Esophagus (tissue), 2 donors: ENCODE measurements at regions not wholly inside any gene's neighbourhood (a gene's known extent, or its start where the extent isn't known, plus 50 kb on each side); places are given as distances from the start of the nearest gene placed in this dataset.
"Not testable (repeated sequence)": the region's sequence is repeated elsewhere in the genome, so short reads cannot be mapped to it uniquely, and the experiment has no call there.

Experiments
- H3K27ac ChIP-seq, 2 donors: one replicate each; pipeline ENCODE4 v1.5.1; 2013; ENCODE audit warnings: low read depth in 2 of 2, mild to moderate bottlenecking in 2 of 2, inconsistent platforms in 1 of 2, low read length in 1 of 2, moderate library complexity in 1 of 2
- H3K27me3 ChIP-seq, 2 donors: one replicate each; pipeline ENCODE4 v1.6.1; 2013; ENCODE audit warnings: low read length in 2 of 2, control low read depth in 1 of 2, mild to moderate bottlenecking in 1 of 2; ENCODE audit not compliant: insufficient read depth in 2 of 2, control insufficient read depth in 1 of 2
- H3K36me3 ChIP-seq, 2 donors: one replicate each; pipeline ENCODE4 v1.6.1; 2013; ENCODE audit warnings: low read length in 1 of 2; ENCODE audit not compliant: control insufficient read depth in 2 of 2, insufficient read depth in 2 of 2
- H3K4me1 ChIP-seq, 2 donors: one replicate each; pipeline ENCODE4 v1.6.1; 2013; ENCODE audit warnings: low read length in 1 of 2; ENCODE audit not compliant: control insufficient read depth in 2 of 2, insufficient read depth in 2 of 2
- H3K4me3 ChIP-seq, 2 donors: one replicate each; pipeline ENCODE4 v1.5.1; 2013; ENCODE audit warnings: low read length in 2 of 2, mild to moderate bottlenecking in 2 of 2, low read depth in 1 of 2, moderate library complexity in 1 of 2
- H3K9me3 ChIP-seq, 2 donors: one replicate each; pipeline ENCODE4 v1.6.1; 2013; ENCODE audit warnings: mild to moderate bottlenecking in 2 of 2, low read depth in 1 of 2, low read length in 1 of 2, moderate library complexity in 1 of 2; ENCODE audit not compliant: control insufficient read depth in 2 of 2, insufficient read depth in 1 of 2
- WGBS, 2 donors: extraction: QIAGEN DNeasy Blood & Tissue Kit; methylation state at CpG; one replicate each; pipeline ENCODE4 v1.1.7; 2013; 5-methylcytosine and 5-hydroxymethylcytosine counted together
- donor health status: healthy with polysubstance abuse.
- donor health status: Bipolar disorder and iron deficiency.

DNA sequence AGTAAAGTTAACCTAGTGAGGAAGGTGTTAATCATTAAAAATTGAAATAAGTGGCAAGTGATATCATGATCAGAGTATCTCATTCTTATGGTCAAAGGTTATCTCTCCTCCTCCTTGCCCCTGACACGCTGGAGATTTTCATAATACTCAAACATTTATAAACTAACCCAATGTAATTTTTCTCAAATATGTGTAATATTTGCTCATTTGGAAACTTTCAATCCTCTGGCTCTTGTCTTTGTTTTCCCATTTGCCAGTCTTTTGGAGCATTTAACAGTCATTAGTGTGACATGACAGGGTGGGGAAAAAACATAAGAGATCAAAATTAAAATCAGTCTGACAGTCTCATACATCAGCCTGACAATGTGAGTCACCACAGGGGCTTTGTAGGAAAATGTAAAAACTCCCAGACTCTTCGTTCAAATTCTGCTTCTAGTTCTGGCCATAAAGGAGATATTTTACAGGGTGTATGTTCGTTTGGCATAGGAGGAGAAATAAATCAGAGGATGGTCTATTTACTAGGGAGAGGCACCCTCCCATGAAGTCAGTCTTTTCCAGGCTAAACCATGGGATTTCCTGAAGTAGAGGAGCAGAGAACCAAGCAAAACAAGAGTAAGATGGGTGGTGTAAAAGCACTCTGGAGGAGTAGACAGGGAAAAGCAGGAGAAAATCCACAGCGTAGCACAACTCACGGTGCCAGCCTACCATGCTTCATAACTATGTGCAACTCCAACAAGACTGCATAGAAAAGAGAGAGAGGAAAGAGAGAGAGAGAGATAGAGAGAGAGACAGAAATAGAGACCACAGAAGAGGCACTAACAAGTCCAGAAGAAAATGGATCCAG, 369.2 kb upstream of the PDE3A start:
- Histone ChIP-seq H3K9me3 (no peaks in the 10 kb centered on the region), H3K4me1 (no peaks in the 10 kb centered on the region), H3K4me3 (no peak overlapping the region), H3K27me3 (no peaks in the 10 kb centered on the region), H3K27ac (no peak overlapping the region), H3K36me3 (no peaks in the 10 kb centered on the region)
- WGBS, 2 donors, result 62 to 71% methylated on average over 5 of the region's 5 CpGs

DNA sequence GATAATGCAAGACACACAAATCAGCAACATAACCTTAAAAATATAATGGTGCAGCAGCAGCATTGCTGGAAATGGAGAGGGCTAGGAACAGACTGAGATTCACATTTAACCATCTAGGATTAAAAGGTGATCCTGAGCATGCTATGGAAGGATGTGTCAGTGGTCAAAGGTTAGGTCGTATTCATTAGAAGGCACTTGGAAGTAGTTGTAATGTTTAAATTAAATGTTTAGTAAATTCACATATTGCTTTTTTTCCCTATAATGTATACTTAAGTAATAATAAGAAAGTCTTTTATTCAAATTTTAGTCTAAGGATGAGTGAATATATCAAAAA, 368.6 kb upstream of the PDE3A start:
- WGBS, 2 donors, result 65 to 73% methylated on average over 1 of the region's 1 CpG
- Histone ChIP-seq H3K36me3 (no peaks in the 10 kb centered on the region), H3K27me3 (no peaks in the 10 kb centered on the region), H3K27ac (no peak overlapping the region), H3K4me1 (no peaks in the 10 kb centered on the region), H3K9me3 (no peaks in the 10 kb centered on the region), H3K4me3 (no peak overlapping the region)

DNA sequence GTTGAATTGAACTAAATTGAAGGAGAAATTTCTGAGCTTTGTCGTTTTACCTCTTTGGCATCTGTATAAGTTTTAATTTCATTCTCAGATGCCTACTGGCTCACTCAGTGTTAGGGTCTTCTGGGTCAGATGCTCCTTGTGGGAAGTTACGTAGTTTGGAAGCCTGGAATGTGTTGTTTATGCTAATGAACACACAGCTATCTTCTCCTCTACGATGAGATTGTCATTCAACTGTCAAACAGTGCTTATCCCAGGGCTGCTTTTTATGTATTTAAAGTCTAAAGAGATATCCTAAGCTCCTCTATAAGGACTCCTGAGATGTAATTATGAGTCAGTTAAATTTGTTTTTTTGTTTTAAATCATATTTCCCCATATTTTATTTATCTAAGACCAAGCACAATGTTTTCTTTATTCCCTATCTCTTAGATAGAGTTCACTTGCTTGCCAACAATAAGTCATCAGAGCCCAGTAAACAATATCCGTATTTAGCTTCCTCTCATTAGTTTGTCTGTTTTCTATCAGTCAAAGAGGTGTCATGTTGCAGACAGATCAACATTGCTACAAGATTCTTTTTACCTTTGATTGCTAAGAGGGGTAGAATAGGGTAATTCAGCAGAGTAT, 368.0 kb upstream of the PDE3A start:
- no peaks in the 10 kb centered on the region for H3K27me3 ChIP-seq
- no peaks in the 10 kb centered on the region for H3K9me3 ChIP-seq
- no peaks in the 10 kb centered on the region for H3K36me3 ChIP-seq
- no peak overlapping the region for H3K27ac ChIP-seq
- WGBS, 2 donors, result 53 to 63% methylated on average over 4 of the region's 4 CpGs
- no peaks in the 10 kb centered on the region for H3K4me1 ChIP-seq
- H3K4me3 ChIP-seq, result no peak overlapping the region

DNA sequence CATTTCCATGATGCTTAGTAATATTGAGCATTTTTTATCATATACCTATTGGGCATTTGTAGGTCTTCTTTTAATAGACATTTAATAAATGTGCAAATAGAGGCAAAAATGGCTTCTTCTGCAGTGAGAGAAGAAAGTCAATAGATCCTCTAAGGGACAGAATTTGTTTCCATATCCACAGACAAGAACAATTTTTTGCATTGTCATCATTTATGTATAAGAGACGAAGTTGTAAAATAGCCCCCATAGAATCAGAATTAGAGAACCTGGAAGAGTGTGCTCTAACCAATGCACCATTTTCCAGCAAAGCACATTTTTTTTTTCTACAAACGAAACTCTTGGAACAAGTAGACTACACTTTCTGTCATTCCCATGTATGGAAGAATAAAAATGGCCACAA, 365.1 kb upstream of the PDE3A start:
- Histone ChIP-seq H3K27me3 (no peaks in the 10 kb centered on the region), H3K9me3 (no peaks in the 10 kb centered on the region), H3K4me1 (no peaks in the 10 kb centered on the region), H3K36me3 (no peaks in the 10 kb centered on the region), H3K27ac (no peak overlapping the region), H3K4me3 (no peak overlapping the region)
- 89 to 91% methylated on average over 2 of the region's 2 CpGs for whole genome bisulfite sequencing, 2 donors

DNA sequence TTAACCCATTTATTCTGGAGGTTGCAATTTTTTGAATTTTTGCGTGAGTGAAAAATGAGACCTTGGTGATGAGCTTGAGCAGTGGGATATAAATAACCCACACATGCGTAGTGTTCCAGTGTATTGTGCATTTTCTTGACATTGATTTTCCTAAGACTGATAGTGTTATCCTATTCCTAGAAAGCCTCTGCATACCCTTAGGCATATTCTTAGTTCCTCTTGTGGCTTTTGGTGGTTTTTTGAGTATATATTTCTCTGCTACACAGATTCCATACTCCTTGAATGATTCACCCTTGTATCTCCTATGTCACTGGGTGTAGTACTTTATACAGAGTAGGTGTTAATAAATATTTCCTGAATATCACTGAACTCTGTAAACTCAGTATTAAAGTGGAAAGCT, 363.4 kb upstream of the PDE3A start:
- H3K9me3 ChIP-seq, result no peaks in the 10 kb centered on the region
- 59 to 75% methylated on average over 2 of the region's 2 CpGs for WGBS, 2 donors
- H3K4me1 ChIP-seq, result no peaks in the 10 kb centered on the region
- H3K4me3 ChIP-seq, result no peak overlapping the region
- no peak overlapping the region for H3K27ac ChIP-seq
- no peaks in the 10 kb centered on the region for H3K36me3 ChIP-seq
- H3K27me3 ChIP-seq, result no peaks in the 10 kb centered on the region

DNA sequence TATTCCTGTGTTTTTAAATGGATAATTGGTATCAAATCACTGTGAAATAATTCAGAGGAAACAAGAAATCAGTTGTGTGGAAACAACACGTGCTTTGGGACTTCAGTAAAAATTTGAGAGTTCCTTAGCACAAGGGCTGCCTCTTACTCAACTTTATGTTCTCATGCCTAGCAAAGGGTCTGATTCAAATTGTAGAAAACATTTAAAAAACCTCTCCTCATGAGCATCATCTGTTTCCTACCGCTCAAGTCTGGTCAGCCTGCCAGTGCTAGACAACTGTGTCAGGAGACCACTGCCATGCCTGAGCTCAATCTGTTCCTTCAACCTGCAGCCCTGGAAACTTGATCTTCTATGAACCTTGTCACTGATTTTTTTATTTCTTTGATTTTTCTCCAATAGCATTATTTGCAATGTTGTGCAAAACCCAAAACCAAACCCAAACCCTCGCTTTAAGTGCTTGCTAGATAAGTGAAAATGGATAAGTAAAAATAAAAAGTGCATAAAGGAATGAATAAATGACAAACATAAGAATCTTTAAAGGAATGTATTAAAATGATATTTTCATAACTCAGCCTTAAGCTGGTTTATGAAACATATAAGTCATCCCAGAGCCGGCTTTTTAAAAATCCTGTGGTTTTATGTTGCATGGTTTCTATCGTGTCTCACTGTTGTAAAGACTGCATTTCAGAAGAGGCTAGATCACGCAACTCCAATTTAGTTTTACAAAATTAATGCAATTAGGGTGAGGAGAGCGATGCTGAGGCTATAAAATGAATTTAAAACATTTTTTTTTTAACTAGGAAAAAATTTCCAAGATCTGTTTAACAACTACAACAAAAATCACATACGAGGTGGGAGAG, 361.2 kb upstream of the PDE3A start:
- H3K9me3 ChIP-seq, result no peaks in the 10 kb centered on the region
- H3K27ac ChIP-seq, result no peak overlapping the region
- H3K4me3 ChIP-seq, result no peak overlapping the region
- no peaks in the 10 kb centered on the region for H3K36me3 ChIP-seq
- 80 to 83% methylated on average over 8 of the region's 8 CpGs for WGBS, 2 donors
- H3K4me1 ChIP-seq, result no peaks in the 10 kb centered on the region
- H3K27me3 ChIP-seq, result no peaks in the 10 kb centered on the region

DNA sequence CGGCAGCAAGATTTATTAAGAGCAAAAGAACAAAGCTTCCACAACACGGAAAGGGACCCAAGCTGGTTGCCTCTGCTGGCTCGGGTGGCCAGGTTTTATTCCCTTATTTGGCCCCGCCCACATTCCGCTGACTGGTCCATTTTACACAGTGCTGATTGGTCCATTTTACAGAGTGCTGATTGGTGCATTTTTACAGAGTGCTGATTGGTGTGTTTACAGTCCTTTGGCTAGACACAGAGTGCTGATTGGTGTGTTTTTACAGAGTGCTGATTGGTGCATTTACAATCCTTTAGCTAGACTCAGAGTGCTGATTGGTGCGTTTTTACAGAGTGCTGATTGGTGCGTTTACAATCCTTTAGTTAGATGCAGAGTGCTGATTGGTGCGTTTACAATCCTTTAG, 358.4 kb upstream of the PDE3A start:
- H3K4me3 ChIP-seq, H3K27ac ChIP-seq, H3K4me1 ChIP-seq, H3K36me3 ChIP-seq, H3K9me3 ChIP-seq, H3K27me3 ChIP-seq: not testable (repeated sequence)
- 94 to 95% methylated on average over 8 of the region's 8 CpGs for WGBS, 2 donors

DNA sequence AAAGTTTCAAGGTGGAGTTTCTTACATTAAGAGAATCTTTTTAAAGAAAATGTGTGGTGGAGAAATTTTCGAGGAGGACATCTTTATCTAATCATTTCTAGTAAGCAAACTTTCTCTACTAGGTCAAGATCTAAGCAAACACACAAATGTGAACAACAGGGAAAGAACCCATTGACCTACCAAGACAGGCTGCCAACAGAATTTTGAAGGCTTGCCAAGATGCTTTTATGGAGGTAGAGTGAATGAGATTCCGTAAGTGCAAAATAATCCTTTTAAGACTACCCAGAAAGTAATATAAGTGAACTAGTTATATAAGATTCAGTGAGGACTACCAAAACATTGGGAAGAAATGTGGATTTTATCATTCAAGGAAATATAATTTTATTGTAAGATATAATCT, 357.1 kb upstream of the PDE3A start:
- Histone ChIP-seq H3K4me3 (no peak overlapping the region), H3K36me3 (no peaks in the 10 kb centered on the region), H3K27me3 (no peaks in the 10 kb centered on the region), H3K9me3 (no peaks in the 10 kb centered on the region), H3K4me1 (no peaks in the 10 kb centered on the region), H3K27ac (no peak overlapping the region)
- WGBS, 2 donors, result 15 to 23% methylated on average over 2 of the region's 2 CpGs

DNA sequence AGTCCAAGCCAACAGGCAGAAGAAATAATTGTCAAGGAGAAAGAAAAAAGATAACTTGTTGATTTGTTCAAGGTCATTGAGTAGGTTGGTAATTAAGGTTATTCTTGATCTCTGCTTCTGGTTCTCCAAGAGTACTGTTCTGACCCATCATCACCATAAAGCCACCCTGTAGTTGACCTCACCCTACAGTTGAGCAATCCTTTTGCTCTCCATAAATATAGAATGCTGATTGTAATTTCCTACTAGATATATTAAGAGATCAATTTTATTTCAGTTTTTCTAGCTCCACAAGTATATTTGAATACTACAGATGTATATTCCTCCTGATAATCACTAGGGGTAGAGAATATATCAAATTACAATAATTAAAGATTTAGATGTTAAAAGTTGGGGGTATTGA, 350.5 kb upstream of the PDE3A start:
- Histone ChIP-seq H3K36me3 (no peaks in the 10 kb centered on the region), H3K4me1 (no peaks in the 10 kb centered on the region), H3K27me3 (no peaks in the 10 kb centered on the region), H3K27ac (no peak overlapping the region), H3K9me3 (no peaks in the 10 kb centered on the region), H3K4me3 (no peak overlapping the region)
